Sciatic nerve (tissue), 2 donors: ENCODE measurements at regions not wholly inside any gene's neighbourhood (a gene's known extent, or its start where the extent isn't known, plus 50 kb on each side); places are given as distances from the start of the nearest gene placed in this dataset.

Source experiments
- ATAC-seq: fragments of 200-7000 bp; cut with Tn5 transposase; one replicate; pipeline ENCODE4 v1.9.1; 2020; ENCODE audit warnings: mild to moderate bottlenecking, moderate library complexity
- DNase-seq: peaks from one replicate; pipeline ENCODE4 v3.0.0-alpha.2; 2020; ENCODE audit warnings: low spot score
- intact Hi-C: fragments of 100-400 bp; cut with DNase I; formaldehyde crosslinking; loops from one replicate; pipeline ENCODE4 v1.14.2; 2022
- donor health status: DM: no; HTN: no; CAD: no.
- donor health status: DM: no; HTN: no; CAD: no.

GRCh38 chr2:165033402-165033801 is 78.1 kb upstream of the SLC38A11 start:
- intact Hi-C loops = no loop called here
- ATAC-seq (no peak), DNase-seq (no peak)

- DNase-seq = no peak
- no peak for ATAC-seq
- intact Hi-C loops = no loop called here
Observed at GRCh38 chr2:165032559-165032958, 77.2 kb upstream of the SLC38A11 start.

- intact Hi-C loops = no loop called here
- DNase-seq = no peak
- ATAC-seq = no peak
Observed at GRCh38 chr2:165024199-165024598, 68.9 kb upstream of the SLC38A11 start.

- intact Hi-C loops = no loop called here
- DNase-seq (no peak), ATAC-seq (no peak)
Observed at GRCh38 chr2:165022781-165023180, 67.5 kb upstream of the SLC38A11 start.

GRCh38 chr2:165017966-165018596 is 62.8 kb upstream of the SLC38A11 start:
- intact Hi-C loops = loop anchor here (10.0 kb wide), 1 partner anchor 187 kb away; the partner anchor contains the start of gene SCN3A
- DNase-seq = no peak
- no peak for ATAC-seq

- DNase-seq (no peak), ATAC-seq (peak; percentile 56)
- intact Hi-C loops = loop anchor here (10.0 kb wide), 1 partner anchor 188 kb away; the partner anchor contains the start of gene SCN3A
Observed at GRCh38 chr2:165016772-165017411, 61.6 kb upstream of the SLC38A11 start.

GRCh38 chr2:165015052-165015642 is 59.8 kb upstream of the SLC38A11 start:
- peak; percentile 39 for ATAC-seq
- intact Hi-C loops = loop anchor here (10.0 kb wide), 1 partner anchor 190 kb away; the partner anchor contains the start of gene SCN3A
- peak; percentile 79 for DNase-seq

GRCh38 chr2:165013944-165014619 is 58.8 kb upstream of the SLC38A11 start:
- ATAC-seq = no peak
- intact Hi-C loops = loop anchor here (10.0 kb wide), 1 partner anchor 191 kb away; the partner anchor contains the start of gene SCN3A
- no peak for DNase-seq

GRCh38 chr2:165011199-165011598 is 55.9 kb upstream of the SLC38A11 start:
- intact Hi-C loops = loop anchor here (10.0 kb wide), 1 partner anchor 194 kb away; the partner anchor contains the start of gene SCN3A
- ATAC-seq (no peak), DNase-seq (no peak)

- ATAC-seq (no peak), DNase-seq (no peak)
- intact Hi-C loops = loop anchor here (10.0 kb wide), 1 partner anchor 194 kb away; the partner anchor contains the start of gene SCN3A
Observed at GRCh38 chr2:165010556-165010955, 55.2 kb upstream of the SLC38A11 start.

- ATAC-seq (no peak), DNase-seq (no peak)
- intact Hi-C loops = no loop called here
Observed at GRCh38 chr2:165009466-165009865, 54.1 kb upstream of the SLC38A11 start.

- ATAC-seq (no peak), DNase-seq (no peak)
- intact Hi-C loops = no loop called here
Observed at GRCh38 chr2:165008730-165009315, 53.5 kb upstream of the SLC38A11 start.

GRCh38 chr2:165007161-165007744 is 51.9 kb upstream of the SLC38A11 start:
- DNase-seq (no peak), ATAC-seq (no peak)
- intact Hi-C loops = no loop called here
